GM21447 (cell line): ENCODE measurements at regions not wholly inside any gene's neighbourhood (a gene's known extent, or its start where the extent isn't known, plus 50 kb on each side); places are given as distances from the start of the nearest gene placed in this dataset.
"Not testable (repeated sequence)": the region's sequence is repeated elsewhere in the genome, so short reads cannot be mapped to it uniquely, and the experiment has no call there.

ENCODE experiments used
- ATAC-seq: cut with Tn5 transposase; IDR thresholded peaks from one replicate; pipeline ENCODE4 v1.9.1; 2021; ENCODE audit not compliant: unreplicated experiment

- ATAC-seq: no peak
Measured at GRCh38 chr3:635393-635792, 438.8 kb downstream of the CHL1 start.

GRCh38 chr3:643376-643775, 446.8 kb downstream of the CHL1 start:
- no peak for ATAC-seq

- no peak for ATAC-seq
Measured at GRCh38 chr3:655824-656223, 437.0 kb upstream of the CNTN6 start.

GRCh38 chr3:661356-661755, 431.5 kb upstream of the CNTN6 start:
- ATAC-seq: no peak

- ATAC-seq: no peak
Measured at GRCh38 chr3:674116-674515, 418.7 kb upstream of the CNTN6 start.

GRCh38 chr3:675846-676245, 417.0 kb upstream of the CNTN6 start:
- no peak for ATAC-seq

GRCh38 chr3:683770-684169, 409.1 kb upstream of the CNTN6 start:
- no peak for ATAC-seq

GRCh38 chr3:690770-691169, 402.1 kb upstream of the CNTN6 start:
- no peak for ATAC-seq

GRCh38 chr3:700514-700913, 392.3 kb upstream of the CNTN6 start:
- ATAC-seq: no peak

GRCh38 chr3:707041-707440, 385.8 kb upstream of the CNTN6 start:
- ATAC-seq: no peak

GRCh38 chr3:713006-713621, 379.7 kb upstream of the CNTN6 start:
- ATAC-seq: no peak

GRCh38 chr3:713947-714620, 378.7 kb upstream of the CNTN6 start:
- no peak for ATAC-seq

GRCh38 chr3:721086-721485, 371.7 kb upstream of the CNTN6 start:
- no peak for ATAC-seq

- no peak for ATAC-seq
Measured at GRCh38 chr3:732326-732928, 360.4 kb upstream of the CNTN6 start.

GRCh38 chr3:733313-733712, 359.5 kb upstream of the CNTN6 start:
- ATAC-seq: no peak

- no peak for ATAC-seq
Measured at GRCh38 chr3:757711-758110, 335.1 kb upstream of the CNTN6 start.

- no peak for ATAC-seq
Measured at GRCh38 chr3:759106-759505, 333.7 kb upstream of the CNTN6 start.

- ATAC-seq: not testable (repeated sequence)
Measured at GRCh38 chr3:773433-773832, 319.4 kb upstream of the CNTN6 start.

- ATAC-seq: no peak
Measured at GRCh38 chr3:775178-775880, 317.5 kb upstream of the CNTN6 start.

GRCh38 chr3:780505-780904, 312.3 kb upstream of the CNTN6 start:
- no peak for ATAC-seq

GRCh38 chr3:791442-791841, 301.4 kb upstream of the CNTN6 start:
- ATAC-seq: no peak

- ATAC-seq: no peak
Measured at GRCh38 chr3:792630-793029, 300.2 kb upstream of the CNTN6 start.
